GM19372 (cell line): ENCODE measurements at regions not wholly inside any gene's neighbourhood (a gene's known extent, or its start where the extent isn't known, plus 50 kb on each side); places are given as distances from the start of the nearest gene placed in this dataset.

Experiments used
- ATAC-seq: cut with Tn5 transposase; IDR thresholded peaks from one replicate; pipeline ENCODE4 v1.9.1; 2021; ENCODE audit warnings: mild to moderate bottlenecking, low read depth, moderate library complexity; ENCODE audit not compliant: unreplicated experiment

GRCh38 chr20:48175261-48175660, 390.0 kb upstream of the SULF2 start:
- ATAC-seq: no peak

- no peak for ATAC-seq
Measured at GRCh38 chr20:48172357-48172702, 387.0 kb upstream of the SULF2 start.

- ATAC-seq: no peak
Measured at GRCh38 chr20:48171626-48172356, 386.5 kb upstream of the SULF2 start.

- ATAC-seq: no peak
Measured at GRCh38 chr20:48171071-48171470, 385.8 kb upstream of the SULF2 start.

GRCh38 chr20:48170625-48171024, 385.3 kb upstream of the SULF2 start:
- ATAC-seq: no peak

GRCh38 chr20:48169650-48170225, 384.5 kb upstream of the SULF2 start:
- no peak for ATAC-seq

- no peak for ATAC-seq
Measured at GRCh38 chr20:48166082-48166835, 381.0 kb upstream of the SULF2 start.

DNA sequence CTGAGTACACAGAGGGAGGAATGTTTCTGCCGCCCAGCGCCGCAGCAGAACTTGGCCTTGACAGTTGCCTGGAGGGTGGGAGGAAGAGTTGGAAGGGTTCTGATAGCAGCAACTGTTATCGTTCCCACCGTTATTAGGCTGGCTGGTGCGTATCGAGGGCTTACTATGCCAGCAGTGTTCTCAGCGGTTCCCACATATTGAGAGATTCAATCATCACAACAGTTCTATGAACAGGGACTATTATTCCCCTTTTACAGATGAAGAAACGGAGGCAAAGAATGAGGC, 380.1 kb upstream of the SULF2 start:
- no peak for ATAC-seq

- ATAC-seq: no peak
Measured at GRCh38 chr20:48164566-48165400, 379.5 kb upstream of the SULF2 start.

DNA sequence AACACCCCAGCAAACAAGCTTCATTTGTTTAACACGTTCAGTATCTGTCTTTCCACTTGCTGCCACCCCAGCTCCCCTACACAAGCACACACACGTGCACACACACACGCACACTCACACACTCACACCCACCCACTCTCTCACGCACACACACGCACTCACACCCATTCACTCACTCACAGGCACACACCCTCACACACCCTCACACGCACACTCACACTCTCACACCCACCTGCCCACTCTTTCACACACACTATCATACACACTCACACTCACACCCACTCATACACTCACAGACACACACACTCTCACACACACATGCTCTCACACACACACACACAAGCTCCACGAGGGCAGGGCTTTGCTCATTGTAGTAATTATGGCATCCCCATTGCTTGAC, 378.8 kb upstream of the SULF2 start:
- ATAC-seq: no peak

DNA sequence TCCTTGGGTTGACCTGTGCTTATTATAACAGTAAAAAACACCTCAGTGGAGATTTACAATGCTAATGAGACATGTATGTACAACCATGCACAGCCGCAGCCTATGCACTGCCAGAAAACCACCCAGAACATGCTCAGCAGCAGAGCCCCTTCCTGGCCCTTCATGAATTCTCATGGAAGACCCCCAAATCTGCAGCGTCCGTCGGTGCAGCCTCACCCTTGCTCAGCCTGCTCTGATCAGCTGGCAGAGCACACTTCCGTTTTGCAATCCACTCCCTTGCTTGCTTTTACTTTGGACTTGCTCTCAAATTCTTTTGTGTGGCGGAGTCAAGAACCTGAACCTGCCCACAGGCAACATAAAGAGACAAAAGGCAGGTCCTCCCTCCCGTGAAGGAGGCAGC, 378.2 kb upstream of the SULF2 start:
- no peak for ATAC-seq

DNA sequence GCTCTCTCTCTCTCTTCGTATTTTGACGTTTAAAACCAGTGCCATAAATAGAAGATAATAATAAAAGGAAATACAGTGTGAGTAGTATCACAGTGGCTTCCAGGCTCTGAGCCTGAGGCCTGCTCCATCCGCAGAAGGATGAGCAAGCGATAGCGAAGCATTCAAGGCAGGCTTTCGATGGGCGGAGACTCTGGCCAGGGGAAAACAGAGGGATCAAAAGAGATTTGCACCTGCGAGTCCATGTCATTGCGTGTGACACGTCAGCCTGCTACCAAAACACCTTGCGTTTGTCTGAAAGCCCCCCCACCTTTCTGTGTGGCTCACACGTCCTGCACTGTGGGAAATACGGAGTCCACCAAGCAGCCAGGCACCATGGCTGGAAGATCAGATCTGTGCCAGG, 377.3 kb upstream of the SULF2 start:
- no peak for ATAC-seq

- no peak for ATAC-seq
Measured at GRCh38 chr20:48159145-48160008, 374.1 kb upstream of the SULF2 start.

DNA sequence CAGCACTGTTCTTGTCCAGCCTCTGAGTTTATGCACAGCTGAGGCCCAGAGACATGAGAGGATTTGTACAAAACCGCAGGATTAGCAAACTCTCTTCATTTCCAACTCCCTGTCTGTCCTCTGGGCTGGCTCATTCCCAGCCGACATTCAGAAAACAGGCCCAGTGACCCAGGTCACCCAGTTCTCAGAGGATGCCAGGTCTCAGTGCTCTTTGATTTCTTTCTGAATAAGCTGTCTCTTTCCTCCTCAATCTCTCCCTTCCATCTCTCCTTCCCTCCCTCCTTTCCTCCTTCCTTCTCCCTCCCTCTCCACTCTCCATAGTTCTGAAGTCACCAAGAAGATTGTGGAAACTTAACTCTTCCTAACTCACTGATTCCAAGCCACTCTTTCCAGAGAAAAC, 372.7 kb upstream of the SULF2 start:
- ATAC-seq: no peak

- ATAC-seq: no peak
Measured at GRCh38 chr20:48156951-48157700, 371.8 kb upstream of the SULF2 start.

GRCh38 chr20:48156521-48156920, 371.2 kb upstream of the SULF2 start:
- no peak for ATAC-seq

DNA sequence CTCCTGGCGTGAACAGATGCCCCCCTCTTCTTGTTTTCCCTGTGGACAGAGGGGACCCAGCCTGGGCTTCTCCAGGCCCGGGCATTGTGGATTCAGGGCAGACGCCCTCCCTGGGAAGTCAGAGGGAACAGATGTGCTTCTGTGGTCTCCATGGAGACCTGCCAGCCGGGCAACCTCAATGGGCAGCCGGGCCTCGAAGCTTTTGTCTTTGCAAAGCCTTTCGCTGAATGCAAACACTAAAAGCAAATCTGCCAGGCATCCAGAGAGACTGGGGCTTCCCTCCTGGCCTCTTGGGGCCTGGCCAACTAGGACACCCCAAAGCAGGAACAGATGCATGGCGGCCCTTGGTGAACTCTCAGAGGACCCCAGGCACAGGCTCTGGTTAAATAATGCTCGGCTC, 370.0 kb upstream of the SULF2 start:
- ATAC-seq: no peak

DNA sequence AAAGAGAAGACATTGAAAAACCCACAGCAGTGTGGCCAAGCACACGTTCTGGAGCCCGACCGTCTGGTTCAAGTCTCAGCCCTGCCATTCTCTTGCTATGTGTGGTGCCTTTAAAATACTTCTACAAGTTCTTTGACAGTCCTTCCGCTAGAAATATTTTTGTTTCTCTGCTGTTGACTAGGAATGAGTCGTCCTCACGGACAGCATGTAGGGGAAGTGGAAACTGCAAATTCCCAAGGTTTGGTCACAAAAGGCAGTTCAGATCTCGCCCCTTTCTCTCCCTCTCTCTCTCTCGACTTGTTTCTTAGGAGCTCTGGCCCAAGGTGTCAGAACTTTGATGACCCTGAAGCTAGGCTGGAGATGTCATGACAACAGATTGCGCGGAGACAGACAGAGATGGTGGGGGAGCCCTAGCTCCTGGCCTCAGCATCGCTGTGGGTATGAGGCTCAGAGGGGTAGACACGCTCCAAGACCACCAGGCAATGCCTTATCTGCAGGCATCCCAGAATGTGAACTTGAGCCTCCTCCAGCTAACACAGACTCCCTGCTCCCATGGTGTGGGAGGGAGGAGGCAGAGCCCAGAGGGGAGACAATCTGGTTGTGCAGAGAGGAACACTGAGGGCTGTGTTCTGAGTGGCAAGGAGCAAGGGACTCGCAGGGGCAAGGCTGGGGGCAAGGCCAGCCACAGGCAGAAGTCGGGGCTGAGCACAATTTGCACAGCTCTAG, 368.9 kb upstream of the SULF2 start:
- ATAC-seq: no peak

DNA sequence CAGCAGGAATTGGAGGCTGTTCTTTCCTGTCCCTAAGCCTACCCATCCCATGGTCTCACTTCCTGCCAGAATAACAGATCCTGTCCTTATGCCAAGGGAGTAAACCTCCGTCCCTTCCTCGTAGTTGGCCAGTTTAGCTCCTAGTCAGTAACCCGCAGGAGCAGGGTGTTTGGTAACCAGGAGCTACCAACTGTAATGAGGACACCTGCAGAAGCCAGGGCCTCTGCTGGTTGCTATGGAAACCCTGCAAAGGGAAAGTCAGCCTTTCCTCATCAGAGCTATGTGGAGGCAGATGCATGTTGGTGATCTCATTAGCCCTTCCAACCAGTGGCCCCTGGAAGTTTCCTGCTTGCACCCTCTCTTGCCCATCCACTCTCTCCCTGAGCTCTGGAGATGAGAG, 368.2 kb upstream of the SULF2 start:
- ATAC-seq: no peak
